NCI-H2196 (cell line): ENCODE measurements at regions not wholly inside any gene's neighbourhood (a gene's known extent, or its start where the extent isn't known, plus 50 kb on each side); places are given as distances from the start of the nearest gene placed in this dataset.

Experiments
- DNase-seq: peaks from one replicate; lab custom pipeline; 2025; ENCODE audit not compliant: unreplicated experiment; lab: John Stamatoyannopoulos, UW

DNA sequence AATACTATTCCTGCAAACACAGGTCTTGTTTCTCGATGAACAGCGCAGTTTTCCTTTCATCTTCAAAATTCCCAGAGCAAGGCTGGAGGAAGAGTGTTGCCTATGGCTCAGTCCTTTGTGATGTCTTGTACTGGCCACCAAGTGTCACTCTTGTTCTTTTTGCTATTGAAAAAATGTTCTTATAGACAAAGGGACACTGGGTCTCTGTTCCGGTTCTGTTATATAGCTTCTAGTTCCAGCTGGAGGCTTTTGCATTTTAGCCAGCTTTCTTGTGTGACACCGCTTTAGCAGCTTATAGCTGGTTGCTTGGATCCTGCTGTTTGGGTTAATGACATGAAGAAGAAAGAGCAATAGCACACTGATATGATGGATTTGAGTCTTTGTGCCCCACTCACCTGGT lies 343.7 kb upstream of the KCNN2 start:
- no peak for DNase-seq

- no peak for DNase-seq
Observed at GRCh38 chr5:114038756-114039155, 323.1 kb upstream of the KCNN2 start.

DNA sequence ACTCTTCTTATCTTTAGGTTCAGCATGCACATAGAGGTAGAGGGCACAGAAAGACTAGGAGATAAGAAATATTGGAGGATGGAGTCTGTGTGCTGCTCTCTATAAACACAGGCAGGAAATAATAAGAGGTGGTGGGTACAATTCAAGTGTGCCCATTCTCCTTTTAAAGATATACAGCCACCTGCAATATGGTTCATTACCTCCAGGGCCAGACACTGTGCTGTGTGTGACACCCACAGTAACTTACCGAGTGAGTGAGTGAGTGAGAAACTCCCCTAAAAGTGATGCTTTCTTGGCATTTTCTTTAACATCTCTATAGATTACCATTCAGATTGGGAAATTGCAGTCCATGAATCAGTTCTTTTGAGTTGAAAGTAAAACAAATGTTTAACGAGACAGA lies 311.8 kb upstream of the KCNN2 start:
- no peak for DNase-seq

- DNase-seq: no peak
Observed at GRCh38 chr5:114053372-114053771, 308.5 kb upstream of the KCNN2 start.

DNA sequence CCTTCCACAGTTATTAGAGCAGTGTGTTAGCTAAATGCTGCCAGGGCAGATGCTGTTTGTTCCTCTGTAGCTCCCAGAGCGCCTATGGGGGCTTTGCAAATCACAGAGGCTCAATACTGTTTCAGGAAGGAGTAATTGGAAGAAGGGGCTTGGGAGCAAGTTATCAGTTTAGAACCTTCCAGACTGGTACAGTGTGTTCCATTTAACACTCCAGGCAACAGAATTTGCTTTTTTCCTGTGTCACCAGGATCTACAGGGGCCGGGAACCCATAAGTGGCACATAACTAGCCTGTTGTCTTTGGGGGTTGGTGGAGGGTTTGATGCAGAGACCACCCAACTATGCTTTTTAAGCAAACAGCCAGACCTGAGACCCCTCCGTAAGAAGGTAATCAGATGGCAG lies 307.3 kb upstream of the KCNN2 start:
- DNase-seq: no peak

DNA sequence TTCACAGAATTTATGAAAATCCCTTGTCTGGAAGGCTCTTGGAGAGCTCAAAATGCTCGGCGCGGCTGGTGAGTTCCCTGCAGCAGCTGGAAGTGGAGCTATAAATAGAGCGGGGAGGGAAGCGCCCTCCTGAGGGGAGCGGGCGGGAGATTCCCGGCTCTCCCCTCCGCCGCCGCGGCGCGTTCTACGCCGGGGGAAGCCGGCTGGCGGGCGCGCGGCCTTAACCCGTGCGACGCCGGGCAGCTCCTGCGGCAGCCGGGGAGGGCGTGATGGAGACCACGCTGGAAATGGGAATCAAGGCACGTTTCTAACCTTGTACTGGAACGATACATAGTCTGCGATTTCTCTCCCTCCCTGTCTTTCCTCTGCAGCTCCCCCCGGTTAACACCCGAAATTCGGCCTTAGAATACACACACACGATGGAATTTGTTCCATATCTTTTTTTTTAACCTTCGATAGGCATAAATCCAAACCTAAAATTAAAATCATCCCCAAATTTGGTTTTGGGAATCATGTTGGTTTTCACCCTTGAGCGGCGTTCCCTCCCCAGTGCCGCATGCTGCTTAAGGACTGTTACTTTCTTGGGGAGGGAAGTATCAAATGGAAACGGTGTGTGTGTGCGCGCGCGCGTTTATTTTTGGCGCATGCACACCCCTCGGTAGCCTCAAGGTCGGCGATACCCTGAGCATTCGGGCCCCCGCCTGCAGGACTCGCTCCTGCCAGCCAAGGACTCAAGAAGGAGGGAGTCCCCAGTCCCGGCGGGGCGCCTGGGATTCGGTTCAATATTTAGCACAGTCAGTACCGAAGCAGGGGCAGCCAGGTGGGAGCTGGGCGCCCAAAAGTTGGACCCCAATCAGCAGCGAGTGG lies 306.3 kb upstream of the KCNN2 start:
- no peak for DNase-seq

GRCh38 chr5:114056185-114056538 lies 305.7 kb upstream of the KCNN2 start:
- no peak for DNase-seq

DNA sequence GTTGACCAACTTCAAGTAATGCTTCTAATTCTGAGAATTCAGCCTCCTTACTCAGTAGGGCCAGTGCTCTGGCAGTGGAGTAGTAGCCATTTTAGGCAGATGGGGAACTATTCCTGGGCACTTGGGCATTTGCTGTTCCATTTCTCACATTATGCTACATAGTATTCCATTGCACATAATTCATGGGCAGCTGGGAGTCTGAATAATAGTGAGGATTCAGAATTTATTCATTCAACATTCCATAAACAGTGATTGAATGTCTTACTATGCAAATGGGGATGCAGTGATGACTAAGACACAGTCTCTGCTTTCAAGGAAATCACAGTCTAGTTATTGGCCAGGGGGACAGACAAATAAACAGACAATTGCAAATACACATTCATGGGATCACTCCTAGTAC lies 301.0 kb upstream of the KCNN2 start:
- no peak for DNase-seq

DNA sequence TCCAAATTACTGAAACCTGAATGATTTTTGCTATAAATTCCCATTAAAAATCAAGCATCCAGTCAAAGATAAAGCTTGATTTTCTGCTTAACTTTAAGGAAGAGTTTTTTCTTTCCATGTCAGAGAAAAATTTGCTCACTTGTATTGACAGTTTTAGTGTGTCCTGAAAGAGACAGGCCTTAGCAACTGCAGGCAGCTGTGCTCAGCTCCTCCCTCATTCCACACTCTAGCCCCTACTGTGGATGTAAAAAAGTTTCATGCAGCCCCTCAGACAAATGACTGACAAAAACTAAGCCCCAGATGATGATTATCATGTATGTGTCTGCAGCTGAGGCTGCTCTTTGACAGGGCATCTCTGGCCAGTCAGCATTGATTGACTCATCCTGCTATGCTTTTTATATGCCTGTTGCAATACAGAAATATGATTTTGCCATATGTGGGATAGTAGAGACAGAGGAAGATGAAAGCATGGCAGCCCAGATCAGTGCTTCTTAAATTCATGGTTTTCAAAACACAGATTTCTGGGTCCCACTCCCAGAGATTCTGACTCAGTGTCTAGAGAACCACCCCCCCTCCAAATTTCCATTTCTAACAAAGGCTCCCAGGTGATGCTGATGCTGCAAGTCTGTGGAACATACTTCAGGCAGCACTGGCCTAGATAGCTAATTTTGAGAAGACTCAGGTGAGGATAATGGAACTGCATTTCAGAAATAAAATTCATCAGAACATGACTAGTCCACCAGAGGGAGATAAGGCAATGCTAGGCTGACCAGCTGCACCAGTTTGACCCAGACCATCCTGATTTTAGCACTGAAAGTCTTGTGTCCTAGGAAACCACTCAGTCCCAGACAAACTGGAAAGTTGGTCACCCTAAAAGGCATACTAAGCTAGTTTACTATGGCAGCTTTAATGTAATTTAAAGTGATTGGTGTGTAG lies 298.7 kb upstream of the KCNN2 start:
- no peak for DNase-seq

- no peak for DNase-seq
Observed at GRCh38 chr5:114065912-114066311, 296.0 kb upstream of the KCNN2 start.

DNA sequence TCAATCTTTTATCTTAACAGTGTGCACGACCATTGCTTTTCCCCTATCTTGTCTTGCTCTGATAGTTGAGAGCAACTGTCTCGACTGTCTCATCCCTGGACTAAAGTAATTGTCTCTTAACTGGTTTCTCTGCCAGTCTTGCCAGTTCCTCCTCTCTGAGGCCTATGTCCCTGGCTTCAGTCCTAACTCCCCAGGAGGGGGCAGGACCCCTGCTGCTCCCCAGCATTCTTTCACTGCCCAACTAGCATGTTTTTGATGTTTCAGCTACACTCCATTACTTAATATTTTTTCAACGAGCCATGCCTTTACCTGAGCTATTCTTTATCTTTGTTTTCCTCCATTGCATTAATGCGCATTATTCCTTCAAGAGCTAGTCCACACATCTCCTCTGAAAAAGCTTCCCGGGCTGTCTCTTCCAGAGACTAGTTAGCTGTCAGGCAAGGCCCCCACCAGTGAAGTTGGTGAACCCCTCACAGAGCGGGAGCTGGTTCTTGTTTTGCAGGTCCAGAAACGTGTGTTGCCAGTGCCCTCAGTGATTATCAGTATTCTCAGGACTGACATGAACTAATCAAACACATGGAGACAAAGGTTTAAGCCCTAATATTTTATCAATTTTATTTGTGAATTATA lies 291.7 kb upstream of the KCNN2 start:
- no peak for DNase-seq

GRCh38 chr5:114089259-114089658 lies 272.6 kb upstream of the KCNN2 start:
- no peak for DNase-seq

DNA sequence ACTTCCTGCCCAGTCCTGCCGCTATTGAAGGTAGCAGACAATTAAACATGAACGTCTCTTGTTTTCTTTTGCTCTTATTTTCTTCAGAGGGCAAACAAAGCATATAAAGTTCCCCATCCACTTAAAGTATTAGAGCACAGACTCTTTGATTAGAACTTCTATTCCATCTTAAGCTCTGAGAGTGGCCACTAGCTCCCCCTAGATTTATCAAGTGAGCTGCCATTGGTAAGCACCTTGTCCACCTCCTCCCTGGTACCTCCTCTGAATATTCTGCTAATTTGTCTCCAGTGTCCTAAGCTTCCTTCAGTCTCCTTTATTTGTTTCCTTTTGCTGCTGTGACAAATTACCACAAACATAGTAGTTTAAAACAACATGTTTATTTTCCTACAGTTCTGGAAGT lies 264.3 kb upstream of the KCNN2 start:
- DNase-seq: no peak

GRCh38 chr5:114099161-114099560 lies 262.7 kb upstream of the KCNN2 start:
- no peak for DNase-seq

GRCh38 chr5:114101153-114101552 lies 260.7 kb upstream of the KCNN2 start:
- peak; percentile 2 for DNase-seq

DNA sequence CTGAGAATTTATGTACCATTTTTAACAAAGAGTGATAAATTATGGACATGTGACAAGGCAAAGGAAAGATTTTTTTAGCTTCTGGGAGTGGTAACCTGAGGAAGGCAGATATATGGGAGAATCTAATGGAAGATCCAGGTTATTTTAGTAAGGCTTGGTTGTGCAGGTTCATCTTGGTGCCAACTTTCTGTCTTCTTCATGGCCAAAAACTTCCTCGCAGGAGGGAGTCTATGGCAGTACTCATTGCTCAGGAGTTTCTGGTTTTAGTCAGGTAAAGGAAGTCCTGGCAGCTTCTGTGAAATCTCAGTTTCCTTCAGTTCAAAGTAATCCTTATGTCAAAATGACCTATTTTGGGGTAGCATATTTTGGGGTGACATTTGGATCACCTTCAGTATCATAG lies 248.3 kb upstream of the KCNN2 start:
- no peak for DNase-seq

GRCh38 chr5:114116981-114117380 lies 244.9 kb upstream of the KCNN2 start:
- no peak for DNase-seq

DNA sequence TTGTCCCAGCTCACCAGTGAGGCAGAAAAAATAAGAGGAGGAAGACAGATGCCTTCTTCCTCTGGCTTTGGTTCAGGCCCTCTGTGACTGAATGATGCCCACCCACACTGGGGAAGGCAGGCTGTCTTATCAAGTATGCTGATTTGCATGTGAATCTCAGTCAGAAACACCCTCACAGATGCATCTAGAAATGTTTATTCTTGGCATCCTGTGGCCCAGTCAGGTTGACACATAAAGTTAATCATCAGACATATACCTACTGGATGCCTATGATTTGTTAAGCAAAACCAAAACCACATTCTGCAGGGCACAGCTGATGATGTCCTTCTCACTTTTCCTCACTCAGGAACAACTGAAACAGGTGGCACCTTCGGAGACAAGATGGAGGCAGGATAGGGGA lies 243.4 kb upstream of the KCNN2 start:
- no peak for DNase-seq

DNA sequence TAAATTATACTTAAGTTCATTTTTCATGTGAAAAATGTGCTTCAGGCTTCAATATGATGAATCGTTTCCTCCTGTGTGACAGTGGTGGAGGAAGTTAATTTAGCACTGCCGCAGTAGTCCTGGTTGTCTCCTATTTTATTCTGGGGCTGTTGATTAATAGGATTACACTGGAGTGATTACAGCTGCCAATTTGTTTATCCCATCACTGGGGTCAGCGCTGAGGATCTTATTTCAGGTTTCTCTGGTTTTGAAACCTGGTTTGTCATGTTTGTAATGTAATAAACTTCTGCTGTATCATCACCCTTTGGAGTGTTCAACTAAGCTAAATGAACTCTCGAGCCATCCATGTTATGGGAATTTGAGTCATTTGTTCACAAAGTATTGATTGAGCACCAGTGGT lies 241.7 kb upstream of the KCNN2 start:
- no peak for DNase-seq

DNA sequence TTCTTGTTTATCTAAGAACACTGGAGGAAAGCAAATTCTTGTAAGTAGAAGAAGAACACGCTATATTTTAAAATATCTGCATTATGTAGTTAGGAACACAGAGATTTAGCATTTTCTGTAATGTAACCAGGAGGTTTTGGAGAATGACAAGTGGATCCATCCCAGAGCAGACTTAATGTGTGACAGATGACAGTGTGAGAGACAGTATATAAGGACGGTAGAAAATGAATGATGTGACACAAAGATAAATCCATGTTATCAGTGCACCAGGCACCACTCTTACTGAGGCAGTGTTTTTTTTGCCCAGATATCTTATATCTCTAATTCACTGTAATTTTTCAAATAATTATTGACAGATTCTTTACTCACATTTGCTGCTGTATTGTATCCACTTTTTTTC lies 239.0 kb upstream of the KCNN2 start:
- DNase-seq: no peak

DNA sequence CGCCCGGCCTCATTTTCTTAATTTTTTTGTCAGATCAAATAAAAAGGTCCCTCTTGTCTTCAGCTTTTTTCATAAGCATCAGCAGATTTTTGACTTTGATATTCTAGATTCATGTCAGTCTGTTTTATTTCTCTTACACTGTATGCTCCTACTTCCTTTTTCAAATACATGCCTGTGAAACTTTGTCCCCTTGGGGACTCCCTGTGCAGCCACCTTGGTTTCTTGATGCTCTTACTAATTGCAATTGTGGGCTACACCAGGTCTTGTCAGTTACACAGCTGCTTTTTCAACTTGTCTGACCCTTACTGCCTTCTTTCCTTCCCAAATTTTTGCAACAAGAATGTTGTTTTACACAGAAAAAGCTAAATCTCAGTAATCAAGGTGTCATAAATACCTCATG lies 238.2 kb upstream of the KCNN2 start:
- DNase-seq: no peak

DNA sequence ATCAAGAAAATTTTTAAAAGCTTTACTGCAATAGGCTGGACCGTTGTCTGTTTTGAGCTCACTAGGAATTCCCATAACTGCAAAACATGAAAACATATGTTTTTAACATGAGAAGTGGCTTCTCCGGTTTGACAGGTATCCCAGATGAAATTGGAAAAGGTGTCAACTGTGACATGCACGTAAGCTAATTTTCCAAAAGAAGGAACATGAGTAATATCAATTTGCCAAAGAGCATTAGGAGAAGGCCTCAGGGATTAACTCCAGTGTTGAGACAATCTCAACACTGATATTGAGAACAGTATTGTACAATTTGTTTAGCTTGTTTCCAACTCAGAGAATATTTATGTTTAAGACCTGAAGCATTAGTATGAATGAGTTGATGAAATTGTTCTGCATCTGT lies 215.5 kb upstream of the KCNN2 start:
- DNase-seq: no peak
